ENCODE measurements at regions not wholly inside any gene's neighbourhood (a gene's known extent, or its start where the extent isn't known, plus 50 kb on each side); places are given as distances from the start of the nearest gene placed in this dataset.
A peak's percentile ranks its signal among the peaks of the same experiment; 100 is the strongest.

DNA sequence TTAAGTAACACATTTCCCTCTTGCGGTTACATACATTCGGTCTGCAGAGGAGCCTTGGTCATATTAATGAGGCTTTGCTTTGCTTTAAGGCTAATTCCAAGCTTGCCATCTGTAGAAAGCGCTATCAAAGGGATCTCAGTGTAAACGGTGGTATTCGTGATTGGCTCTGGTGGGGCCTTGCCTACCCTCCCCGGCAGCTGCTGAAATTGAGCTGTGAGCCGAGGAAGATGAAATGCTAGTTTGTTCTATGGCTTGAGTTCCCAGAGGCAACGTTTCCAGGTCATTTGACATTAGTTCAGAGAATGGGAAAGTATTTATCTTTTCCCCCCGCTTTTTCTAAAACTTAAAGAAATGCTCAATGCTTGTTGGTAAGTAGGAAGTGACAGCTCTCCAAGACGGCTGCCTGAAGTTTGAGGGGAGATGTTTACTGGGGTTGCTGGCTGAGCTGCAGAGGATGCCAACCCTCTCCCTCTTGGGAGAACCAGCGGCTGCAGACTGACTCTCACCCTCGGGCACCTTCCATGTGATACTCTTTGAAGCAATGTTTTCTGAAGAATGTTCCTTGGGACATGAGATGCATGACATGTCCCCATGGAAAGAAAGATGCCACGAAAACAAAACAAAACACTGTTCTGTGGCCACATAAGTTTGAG, 458.7 kb upstream of the EEF2KMT start:
- DNase-seq = no peak

- no peak for DNase-seq
Observed at GRCh38 chr16:5551909-5552308, 454.3 kb upstream of the EEF2KMT start.

DNA sequence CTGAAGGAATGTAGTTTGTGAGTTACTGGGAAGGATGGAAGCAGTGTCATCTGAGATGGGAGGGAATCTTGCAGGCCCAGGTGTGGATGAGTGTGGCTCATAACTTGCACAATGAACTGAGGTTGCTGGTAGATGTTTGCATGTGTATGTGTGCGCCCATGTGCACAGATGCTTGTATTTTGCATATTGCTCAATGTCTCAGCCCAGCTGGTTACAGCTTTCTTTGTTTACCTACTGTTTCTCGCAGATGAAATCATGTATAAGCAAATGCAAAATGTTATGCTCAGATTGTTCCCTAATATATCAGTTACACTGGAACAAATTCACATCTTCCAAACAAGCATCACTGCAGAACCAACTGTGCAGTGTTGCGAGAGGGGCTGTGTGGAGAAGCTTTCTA, 452.2 kb upstream of the EEF2KMT start:
- no peak for DNase-seq

DNA sequence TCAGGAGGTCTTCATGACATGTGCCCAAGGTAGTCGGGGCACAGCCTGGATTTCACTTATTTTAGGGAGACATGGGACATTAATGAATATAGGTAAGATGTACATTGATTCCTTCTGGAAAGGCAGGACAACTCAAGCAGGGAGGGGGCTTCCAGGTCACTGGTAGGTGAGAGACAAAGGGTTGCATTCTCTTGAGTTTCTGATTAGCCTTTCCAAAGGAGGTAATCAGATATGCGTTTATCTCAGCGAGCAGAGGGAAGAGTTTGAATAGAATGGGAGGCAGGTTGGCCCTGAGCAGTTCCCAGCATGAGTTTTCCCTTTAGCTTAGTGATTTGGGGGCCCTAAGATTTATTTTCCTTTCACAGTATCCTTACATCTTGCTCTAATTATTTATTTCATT, 443.8 kb upstream of the EEF2KMT start:
- DNase-seq = no peak

GRCh38 chr16:5537347-5537746, 439.8 kb upstream of the EEF2KMT start:
- no peak for DNase-seq

DNA sequence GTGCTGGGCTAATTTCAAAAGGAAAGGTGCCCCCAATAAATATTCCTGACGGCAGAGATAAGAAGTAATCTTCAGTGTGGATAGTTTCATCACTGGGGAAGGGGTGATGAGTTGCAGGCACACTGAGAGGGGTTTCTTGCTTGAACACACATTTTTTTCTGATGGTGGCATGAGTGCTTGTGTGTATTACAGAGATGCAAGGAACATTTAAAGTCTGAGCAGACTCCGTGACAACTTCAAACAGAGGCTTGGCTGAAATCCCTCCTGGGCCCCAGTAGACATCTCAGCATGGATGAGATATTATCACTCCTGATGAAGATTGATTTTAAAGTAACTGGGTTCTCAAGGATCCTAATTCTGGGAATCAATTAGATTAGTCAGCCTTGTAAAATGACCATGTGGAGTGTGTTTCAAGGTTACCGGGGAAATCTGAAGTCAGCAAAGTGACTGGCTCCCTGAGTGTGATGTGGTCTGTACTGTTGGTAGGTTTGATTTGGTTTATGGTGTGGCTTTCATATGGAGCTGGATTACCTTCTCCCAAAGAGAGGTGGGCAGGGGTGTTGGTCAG, 435.8 kb upstream of the EEF2KMT start:
- DNase-seq = no peak

- DNase-seq = no peak
Observed at GRCh38 chr16:5527817-5528216, 430.2 kb upstream of the EEF2KMT start.

GRCh38 chr16:5526826-5527225, 429.2 kb upstream of the EEF2KMT start:
- no peak for DNase-seq

GRCh38 chr16:5523829-5524228, 426.2 kb upstream of the EEF2KMT start:
- no peak for DNase-seq

- no peak for DNase-seq
Observed at GRCh38 chr16:5516115-5516514, 418.5 kb upstream of the EEF2KMT start.

- DNase-seq = no peak
Observed at GRCh38 chr16:5512014-5512413, 414.4 kb upstream of the EEF2KMT start.

GRCh38 chr16:5510819-5511370, 413.3 kb upstream of the EEF2KMT start:
- DNase-seq = no peak

DNA sequence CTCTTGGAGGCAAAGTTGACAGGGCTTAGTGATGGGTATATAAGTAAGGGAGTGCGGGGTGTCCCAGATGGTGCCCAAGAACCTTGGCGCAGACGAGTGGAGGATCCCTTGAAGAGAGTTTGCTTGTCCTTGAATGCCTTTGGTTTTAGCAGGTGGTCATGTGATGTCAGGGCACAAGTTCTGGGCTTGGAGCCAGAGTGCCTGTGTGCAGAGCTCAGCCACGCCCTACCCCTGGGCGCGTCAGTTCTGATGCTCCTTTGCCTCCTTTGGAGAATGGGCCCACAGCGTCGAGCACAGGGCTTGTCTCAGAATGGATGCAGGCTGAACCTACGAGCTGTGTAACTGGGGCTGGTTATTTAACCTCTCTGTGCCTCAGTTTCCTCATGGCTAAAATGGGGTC, 412.2 kb upstream of the EEF2KMT start:
- no peak for DNase-seq

- no peak for DNase-seq
Observed at GRCh38 chr16:5509336-5509735, 411.7 kb upstream of the EEF2KMT start.

DNA sequence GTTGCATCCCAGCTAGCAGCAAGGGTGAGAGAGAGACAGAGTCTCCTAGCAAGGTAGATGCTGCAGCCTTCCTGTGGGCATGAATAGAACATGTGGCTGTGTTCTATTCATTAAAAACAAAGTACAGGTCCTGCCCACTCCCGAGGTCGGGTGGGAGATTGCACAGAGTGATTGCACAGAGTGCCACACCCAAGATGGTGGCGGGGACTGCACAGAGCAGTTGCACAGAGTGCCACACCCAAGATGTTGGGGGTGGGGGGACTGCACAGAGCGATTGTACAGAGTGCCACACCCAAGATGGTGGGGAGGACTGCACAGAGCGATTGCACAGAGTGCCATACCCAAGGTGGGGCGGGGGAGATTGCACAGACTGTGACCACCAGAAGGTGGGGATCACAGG, 410.8 kb upstream of the EEF2KMT start:
- DNase-seq = no peak

- DNase-seq = no peak
Observed at GRCh38 chr16:5506021-5506420, 408.4 kb upstream of the EEF2KMT start.

GRCh38 chr16:5505091-5505887, 407.7 kb upstream of the EEF2KMT start:
- no peak for DNase-seq

- DNase-seq = no peak
Observed at GRCh38 chr16:5504064-5504781, 406.6 kb upstream of the EEF2KMT start.

DNA sequence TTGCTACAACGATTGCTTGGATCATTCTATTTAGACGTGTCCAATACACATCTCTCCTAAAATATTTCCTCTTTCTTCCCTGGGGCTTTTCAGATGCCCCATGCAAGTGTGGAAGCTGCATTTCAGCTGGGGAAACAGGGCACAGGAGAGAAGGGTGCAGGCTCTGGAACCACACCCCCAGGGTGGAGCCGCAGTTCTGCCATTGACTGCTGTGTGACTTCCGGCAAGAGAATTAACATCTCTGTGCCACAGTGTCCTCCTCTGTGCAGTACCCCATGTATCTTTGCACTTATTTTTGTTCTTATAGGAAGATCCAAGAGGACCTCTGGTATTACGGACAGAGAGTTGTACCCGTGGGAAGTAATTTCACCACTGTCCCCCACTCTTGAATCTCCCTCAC, 405.3 kb upstream of the EEF2KMT start:
- no peak for DNase-seq

GRCh38 chr16:5502467-5502869, 404.9 kb upstream of the EEF2KMT start:
- peak in 1 of 2 donors; percentile 1 for DNase-seq

DNA sequence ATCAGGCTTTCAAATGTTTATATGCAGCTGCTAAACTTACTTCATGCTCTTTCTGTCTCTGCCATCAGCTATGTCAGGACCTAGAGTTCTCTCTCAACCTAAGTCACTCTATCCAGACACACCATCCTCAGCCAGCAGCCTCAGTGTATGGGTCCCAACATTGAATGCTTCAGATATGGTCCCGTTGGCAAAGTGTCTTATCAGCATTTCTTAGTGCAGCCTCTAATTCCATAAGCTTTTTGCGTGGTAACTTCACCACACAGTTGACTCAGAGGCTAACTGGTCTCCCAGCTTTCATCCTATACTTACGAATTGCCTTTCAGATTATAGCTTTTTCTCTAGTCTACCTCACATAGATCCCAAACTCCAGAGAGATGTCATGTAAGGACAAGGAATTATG, 402.9 kb upstream of the EEF2KMT start:
- no peak for DNase-seq

DNA sequence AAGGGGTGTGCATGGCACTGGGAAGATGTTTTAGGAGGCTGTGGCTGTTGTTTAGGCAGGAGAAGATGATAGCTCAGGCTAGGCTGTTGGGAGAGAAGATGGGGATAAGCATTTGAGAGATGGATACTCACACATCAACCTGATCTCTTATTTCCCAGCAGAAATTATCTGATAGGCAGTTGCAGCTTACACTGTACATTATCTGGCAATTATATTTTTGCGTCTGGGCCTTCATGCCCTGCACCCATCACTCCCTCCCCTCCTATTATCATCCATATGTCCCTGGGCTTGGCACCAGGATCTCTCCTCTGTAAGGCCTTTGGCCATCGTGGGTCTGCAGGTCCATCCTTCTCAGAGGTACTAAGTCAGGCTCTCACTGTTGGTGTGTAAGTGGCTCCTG, 401.0 kb upstream of the EEF2KMT start:
- DNase-seq = no peak

DNA sequence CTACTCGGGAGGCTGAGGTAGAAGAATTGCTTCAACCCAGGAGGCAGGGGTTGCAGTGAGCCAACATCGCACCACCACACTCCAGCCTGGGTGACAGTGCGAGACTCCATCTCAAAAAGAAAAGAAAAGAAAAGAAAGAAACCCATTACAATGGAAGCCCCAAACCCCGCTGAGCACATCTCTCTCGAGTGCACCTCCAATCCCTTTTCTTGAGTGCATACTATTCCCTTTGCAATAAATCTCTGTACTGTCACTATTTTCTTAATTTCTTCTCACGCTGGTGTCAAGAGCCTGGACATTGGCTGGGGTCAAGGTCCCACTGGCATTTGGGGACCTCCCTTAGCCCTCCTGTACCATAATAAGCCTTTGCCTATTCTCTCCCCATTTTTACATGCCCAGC, 398.4 kb upstream of the EEF2KMT start:
- DNase-seq = no peak
